Neural progenitor cell (in vitro differentiated cells): ENCODE measurements at regions not wholly inside any gene's neighbourhood (a gene's known extent, or its start where the extent isn't known, plus 50 kb on each side); places are given as distances from the start of the nearest gene placed in this dataset.

Experiments used
- CTCF ChIP-seq: fragments of 200-600 bp; sonication (generic); IDR thresholded peaks from 2 replicates; pipeline ENCODE4 v1.5.1; 2017; ENCODE audit warnings: antibody characterized with exemption, mild to moderate bottlenecking
- EZH2 ChIP-seq: fragments of 200-600 bp; sonication (generic); IDR thresholded peaks from 2 replicates; pipeline ENCODE4 v1.6.1; 2017; ENCODE audit warnings: antibody characterized with exemption, mild to moderate bottlenecking, moderate library complexity
- EZH2phosphoT487 ChIP-seq: fragments of 200-600 bp; sonication (generic); IDR thresholded peaks from 2 replicates; pipeline ENCODE4 v1.6.1; 2017; ENCODE audit warnings: antibody characterized with exemption

- no peak for TF ChIP-seq CTCF
- TF ChIP-seq EZH2phosphoT487: no peak
- TF ChIP-seq EZH2: no peak
These were observed 517.7 kb upstream of the WWC1 start for GRCh38 chr5:167773668-167774301.
